Skin epidermis (tissue), 12 donors: ENCODE measurements at regions not wholly inside any gene's neighbourhood (a gene's known extent, or its start where the extent isn't known, plus 50 kb on each side); places are given as distances from the start of the nearest gene placed in this dataset.
"Not testable (repeated sequence)": the region's sequence is repeated elsewhere in the genome, so short reads cannot be mapped to it uniquely, and the experiment has no call there.

ENCODE experiments used
- H3K27ac ChIP-seq, 21 experiments: fragments of 200-600 bp; sonication (generic) in 11 of 21; one replicate each; pipeline ENCODE4 v1.5.0; 2020; ENCODE audit warnings: mild to moderate bottlenecking in 3 of 21, inconsistent platforms in 2 of 21, moderate library complexity in 2 of 21
- H3K4me3 ChIP-seq, 7 experiments: fragments of 200-600 bp; sonication (generic) in 2 of 7; one replicate each; pipeline ENCODE4 v1.5.0; 2020; ENCODE audit warnings: inconsistent platforms in 2 of 7, mild to moderate bottlenecking in 2 of 7, moderate library complexity in 1 of 7

DNA sequence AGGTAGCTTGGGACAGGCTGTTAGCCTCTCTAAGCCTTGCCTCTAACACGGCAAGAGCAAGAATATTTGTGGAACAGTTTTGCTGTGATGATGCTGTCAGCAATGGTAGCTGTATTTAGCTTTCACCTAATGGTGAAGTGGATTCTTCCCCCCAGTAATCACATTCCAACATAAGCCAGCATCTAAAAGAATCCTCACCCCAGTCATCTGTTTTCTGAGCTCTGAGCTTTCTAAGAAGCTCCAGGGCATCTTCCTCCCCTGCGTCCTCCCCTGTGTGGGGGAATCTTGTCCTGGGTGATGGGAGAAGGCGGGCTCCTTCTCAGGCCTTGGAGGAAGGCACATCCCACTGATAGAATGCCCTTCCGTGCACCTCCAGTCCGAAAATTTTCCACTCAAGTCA lies 367.6 kb downstream of the BRD1 start:
- H3K4me3 ChIP-seq: no peak overlapping the region
- H3K27ac ChIP-seq: no peak overlapping the region

DNA sequence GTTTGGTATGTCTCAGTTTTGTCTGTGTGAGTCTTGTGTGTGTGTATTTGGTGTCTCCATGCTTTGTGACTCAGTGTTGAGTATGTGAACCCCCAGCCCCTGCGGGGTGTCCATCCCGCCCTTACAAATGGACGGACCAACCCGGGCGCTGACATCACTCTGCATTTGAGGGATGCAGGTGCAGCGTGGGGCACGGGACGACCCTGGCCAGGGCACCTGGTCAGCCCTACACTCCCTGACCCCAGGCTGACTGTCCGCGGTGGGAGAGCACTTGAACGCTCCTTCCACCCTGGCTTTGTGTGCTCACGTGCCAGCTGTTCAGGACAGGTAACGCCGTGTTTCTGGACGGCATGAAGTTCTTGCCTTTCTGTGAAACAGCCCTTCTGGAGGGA lies 369.0 kb downstream of the BRD1 start:
- no peak overlapping the region for H3K4me3 ChIP-seq
- no peak overlapping the region for H3K27ac ChIP-seq

DNA sequence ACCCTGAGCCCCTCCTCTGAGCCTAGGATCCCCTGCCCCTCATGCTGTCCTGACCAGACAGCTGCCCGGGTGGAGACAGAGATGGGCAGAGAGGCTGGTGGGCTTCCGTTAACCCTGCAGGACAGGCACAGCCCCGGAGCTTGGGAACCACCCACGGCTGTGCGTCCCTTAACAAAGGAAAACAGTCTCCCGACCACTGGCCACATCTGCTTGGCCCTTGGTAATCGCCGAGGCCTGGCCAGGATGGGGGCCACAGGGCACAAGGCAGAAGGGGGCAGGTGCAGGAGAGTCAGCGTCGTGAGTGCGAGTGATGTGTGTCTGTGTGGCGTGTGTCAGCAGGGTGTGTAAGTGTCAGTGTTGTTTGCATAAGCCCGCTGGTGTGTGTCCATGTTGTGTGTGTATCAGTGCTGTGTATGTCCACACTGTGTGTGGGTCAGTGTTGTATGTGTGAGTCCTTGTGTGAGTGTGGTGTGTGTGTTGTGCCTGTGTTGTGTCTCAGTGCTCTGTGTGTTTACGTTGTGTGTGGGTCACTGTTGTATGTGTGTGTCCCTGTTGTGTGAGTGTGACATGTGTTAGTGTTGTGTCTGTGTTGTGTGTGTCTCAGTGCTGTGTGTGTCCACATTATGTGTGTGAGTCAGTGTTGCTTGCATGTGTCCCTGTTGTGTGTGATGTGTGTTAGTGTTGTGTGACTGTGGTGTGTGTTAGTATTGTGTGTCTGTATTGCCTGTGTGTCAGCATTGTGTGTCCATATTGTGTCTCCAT lies 369.5 kb downstream of the BRD1 start:
- H3K4me3 ChIP-seq: no peak overlapping the region
- no peak overlapping the region for H3K27ac ChIP-seq

DNA sequence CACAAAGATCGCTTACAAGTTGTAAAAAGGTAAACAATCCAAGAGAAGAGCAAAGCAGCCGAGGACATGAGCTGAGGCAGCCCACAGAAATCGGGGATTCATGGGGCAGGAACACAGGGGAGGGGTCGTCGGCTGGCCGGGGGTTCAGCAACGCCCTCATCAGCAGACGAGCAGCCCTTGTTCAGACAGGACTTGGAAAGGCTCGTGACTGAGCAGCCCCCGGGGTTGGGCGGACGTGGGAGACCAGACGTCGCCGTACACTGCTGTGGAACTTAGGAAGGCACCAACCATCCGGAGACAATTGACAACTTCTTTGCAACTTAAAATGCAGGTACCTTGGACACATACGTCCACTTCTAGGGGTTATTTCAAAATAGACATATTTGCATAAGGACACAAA lies 370.5 kb downstream of the BRD1 start:
- Histone ChIP-seq H3K4me3 (no peak overlapping the region), H3K27ac (no peak overlapping the region)

DNA sequence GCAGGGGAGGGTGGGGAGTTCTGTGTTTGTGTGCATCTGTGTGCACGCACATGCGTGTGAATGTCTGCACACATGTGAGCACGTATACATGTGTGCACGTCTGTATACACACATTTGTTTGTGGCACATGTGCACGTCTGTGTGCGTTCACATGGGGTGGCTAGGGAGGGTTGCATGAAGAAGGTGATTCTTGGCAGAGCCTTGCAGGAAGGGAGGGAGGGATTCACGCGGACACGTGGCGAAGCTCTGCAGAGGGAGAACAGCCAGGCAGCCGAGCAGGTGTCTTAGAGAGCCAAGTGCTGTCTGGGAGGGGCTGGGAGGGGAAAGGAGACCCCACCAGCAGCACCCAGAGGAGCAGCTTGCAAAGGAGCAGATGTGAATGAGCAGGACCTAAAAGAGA lies 372.1 kb downstream of the BRD1 start:
- Histone ChIP-seq H3K27ac (no peak overlapping the region), H3K4me3 (no peak overlapping the region)

DNA sequence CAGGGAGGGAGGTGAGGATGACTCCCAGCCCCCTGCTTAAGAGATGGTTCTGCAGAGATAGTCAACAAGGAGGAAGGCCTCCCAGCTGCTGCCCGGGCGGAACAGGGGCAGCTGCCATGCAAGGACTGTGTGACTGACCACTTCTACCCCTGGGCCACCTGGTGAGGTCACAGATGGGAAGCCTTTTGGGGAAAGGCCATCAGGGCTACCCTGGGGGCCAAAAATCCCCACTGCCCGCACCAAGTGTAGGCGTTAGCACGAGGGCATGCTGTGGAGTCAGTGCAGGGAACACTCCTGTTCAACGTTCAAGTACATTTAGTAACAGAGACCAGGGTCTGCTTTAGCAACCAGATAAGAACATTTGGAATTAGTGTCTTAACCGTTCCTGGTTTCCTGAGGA lies 372.9 kb downstream of the BRD1 start:
- H3K27ac ChIP-seq: no peak overlapping the region
- no peak overlapping the region for H3K4me3 ChIP-seq

DNA sequence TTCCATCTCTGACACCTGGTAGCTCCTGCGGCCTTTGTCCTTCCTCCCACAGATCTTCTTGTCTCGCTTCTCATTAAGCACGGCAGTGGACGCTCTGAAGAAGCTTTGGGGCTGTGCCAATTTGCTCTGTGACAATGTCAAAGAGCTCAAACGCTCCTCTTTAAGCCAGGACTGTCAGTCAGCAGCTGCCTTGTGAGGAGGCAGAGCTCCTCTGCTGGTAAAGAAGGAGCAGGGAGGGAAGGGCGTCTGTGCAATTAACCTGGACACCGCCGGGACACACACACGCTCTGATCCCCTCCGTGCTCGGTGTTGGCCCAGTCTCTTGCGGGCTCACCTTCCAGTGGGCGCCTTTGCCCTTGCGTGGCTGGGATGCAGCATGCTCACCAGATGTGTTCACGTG lies 373.9 kb downstream of the BRD1 start:
- no peak overlapping the region for H3K27ac ChIP-seq

DNA sequence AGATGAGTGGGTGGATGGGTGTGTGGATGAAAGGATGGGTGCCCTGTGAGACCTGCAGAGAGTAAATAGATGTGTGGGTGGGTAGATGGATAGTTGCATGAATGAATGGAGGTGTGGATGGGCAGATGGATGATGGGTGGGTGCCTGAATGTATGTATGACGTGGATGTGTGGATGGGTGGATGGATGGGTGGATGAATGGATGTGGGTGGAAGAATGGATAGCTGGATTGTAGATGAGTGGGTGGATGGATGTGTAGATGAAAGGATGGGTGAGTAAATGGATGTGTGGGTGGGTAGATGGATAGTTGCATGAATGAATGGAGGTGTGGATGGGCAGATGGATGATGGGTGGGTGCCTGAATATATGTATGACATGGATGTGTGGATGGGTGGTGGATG lies 374.7 kb downstream of the BRD1 start:
- H3K4me3 ChIP-seq, H3K27ac ChIP-seq: not testable (repeated sequence)

More for the DNA sequence above, 373.9 kb downstream of the BRD1 start:
- H3K4me3 ChIP-seq: no peak overlapping the region

DNA sequence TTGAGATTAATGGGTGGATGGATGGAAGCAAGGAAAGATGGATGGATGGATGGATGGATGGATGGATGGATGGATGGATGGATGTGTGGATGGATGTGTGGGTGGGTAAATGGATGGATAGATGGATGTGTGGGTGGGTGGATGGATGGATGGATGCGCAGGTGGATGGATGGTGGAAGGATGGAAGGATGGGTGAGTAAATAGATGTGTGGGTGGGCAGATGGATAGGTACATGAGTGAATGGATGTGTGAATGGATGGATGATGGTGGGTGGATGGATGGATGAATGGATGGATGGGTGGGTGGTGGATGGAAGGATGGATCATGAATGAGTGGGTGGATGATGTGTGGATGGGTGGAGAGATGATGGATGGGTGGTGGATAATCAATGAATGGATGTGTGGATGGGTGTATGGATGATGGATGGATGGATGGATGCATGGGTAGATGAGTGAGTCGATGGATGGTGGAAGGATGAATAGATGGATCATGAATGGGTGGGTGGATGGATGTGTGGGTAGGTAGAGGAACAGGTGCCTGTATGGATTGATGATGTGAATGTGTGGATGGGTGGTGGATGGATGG lies 375.2 kb downstream of the BRD1 start:
- Histone ChIP-seq H3K27ac (no peak overlapping the region), H3K4me3 (no peak overlapping the region)

DNA sequence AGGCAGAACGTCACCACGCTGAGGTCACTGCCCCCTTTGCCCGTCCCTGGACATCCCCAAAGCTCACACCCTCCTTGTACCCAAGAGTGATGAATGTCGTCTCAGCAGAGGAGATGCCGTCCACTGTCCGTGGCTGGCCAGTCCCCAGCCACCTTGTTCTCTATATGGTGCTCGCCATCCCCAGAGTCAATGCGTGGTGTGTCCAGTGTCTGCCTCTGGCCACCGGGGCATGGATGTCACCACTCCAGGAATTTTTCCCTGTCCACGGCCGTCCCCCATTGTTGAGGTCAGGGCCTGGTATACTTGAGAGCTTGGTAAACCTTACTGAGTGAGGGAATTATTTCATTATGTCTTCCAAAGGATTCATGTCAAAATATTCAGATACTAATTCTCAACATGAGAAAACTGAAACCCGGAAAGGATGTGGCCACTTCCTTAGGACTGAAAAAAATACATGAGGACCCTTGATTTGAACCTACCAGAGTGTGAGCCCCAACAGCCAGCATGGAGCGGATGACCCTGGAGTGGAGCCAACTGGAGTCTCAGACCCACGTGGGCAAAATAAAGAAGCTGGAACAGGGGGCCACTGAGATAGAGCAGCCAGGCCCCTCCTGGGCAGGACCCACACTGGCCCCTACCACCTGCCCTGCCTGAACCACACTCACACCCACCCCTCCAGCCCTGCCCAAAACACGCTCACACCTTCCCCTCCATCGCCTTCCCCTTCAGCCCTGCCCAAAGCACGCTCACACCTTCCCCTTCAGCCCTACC lies 376.4 kb downstream of the BRD1 start:
- H3K27ac ChIP-seq: no peak overlapping the region
- H3K4me3 ChIP-seq: no peak overlapping the region

DNA sequence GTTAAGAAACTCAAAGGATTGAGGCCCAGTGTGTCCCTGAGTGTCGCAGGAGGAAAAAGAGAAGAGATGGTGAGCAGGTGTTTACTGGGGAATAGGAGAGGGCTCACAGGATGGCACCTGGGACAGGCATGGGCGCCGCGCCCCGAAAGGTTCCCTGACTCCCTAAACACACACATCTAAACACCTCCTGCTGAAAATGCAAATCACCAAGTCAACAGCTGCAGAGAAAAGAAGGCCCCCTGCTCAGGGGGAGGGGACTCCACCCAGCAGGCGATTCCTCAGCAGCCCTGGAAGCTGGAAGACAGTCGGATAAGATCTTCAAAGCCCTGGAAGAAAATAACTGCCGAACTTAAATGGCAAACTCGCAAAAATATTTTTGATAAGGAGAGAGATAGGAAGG lies 377.2 kb downstream of the BRD1 start:
- no peak overlapping the region for H3K27ac ChIP-seq

DNA sequence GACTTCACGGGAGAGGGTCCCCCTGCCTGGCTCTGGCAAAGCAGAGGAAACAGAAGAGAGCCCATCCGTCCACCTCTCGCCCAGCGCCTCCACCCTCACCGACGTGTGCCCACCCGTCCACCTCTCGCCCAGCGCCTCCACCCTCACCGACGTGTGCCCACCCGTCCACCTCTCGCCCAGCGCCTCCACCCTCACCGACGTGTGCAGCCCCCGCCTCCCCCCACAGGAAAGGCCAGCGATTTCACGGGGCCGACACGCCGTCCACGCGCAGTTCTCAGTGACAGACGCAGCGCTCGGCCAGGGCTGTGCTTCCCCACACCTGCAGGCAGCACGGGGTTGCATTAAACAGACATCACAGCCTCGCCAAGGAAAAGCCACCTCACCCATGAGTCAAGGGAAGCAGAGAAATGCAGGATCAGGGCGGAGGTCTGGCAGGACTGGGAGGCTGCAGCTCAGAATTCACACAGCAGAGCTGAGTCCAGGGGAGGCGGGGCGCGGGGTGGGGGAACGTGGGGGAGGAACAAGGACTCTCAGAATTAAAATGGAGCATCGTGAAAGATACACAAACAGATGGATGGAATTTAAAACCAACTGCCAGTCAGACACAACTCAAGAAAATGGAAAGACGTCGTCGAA lies 377.7 kb downstream of the BRD1 start:
- H3K4me3 ChIP-seq: no peak overlapping the region
- no peak overlapping the region for H3K27ac ChIP-seq

More for the DNA sequence above, 377.2 kb downstream of the BRD1 start:
- H3K4me3 ChIP-seq: no peak overlapping the region

DNA sequence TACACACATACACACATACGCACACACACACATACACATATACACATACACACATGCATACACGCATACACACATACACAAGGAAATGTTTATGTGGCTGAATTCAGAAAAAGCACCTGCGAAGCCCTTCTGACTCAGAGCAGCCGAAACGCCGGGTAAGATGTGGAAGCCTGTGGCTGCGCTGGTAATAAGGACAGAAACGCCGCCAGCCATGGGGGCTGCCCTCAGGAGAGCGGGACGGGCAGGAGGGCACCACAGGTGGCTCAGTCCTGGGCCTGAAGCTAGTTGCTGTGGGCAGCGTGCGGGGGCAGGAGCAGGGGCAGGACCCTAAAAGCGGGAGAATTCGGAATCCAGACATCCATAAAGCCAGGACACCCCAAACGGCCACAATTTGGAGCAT lies 378.3 kb downstream of the BRD1 start:
- H3K4me3 ChIP-seq: no peak overlapping the region
- H3K27ac ChIP-seq: no peak overlapping the region

DNA sequence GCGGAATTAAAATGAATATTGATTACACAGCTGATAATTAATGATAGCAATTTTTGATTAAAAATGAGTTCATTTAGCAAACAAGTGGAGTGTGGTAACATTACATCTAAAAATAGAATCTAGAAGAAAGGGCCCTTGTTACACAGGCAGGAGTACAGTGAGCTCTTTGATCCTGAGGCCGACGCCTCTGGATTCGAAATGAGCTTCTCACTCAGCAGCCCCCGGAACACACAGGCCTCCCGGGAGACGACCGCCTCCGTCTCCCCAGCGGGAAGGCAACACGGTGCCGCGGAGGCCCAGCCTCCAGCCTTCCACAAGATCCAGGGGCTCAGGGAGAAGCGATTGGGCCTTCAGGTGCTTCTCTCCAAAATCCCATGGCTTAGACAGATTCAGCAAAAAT lies 379.1 kb downstream of the BRD1 start:
- H3K4me3 ChIP-seq: no peak overlapping the region
- H3K27ac ChIP-seq: no peak overlapping the region

DNA sequence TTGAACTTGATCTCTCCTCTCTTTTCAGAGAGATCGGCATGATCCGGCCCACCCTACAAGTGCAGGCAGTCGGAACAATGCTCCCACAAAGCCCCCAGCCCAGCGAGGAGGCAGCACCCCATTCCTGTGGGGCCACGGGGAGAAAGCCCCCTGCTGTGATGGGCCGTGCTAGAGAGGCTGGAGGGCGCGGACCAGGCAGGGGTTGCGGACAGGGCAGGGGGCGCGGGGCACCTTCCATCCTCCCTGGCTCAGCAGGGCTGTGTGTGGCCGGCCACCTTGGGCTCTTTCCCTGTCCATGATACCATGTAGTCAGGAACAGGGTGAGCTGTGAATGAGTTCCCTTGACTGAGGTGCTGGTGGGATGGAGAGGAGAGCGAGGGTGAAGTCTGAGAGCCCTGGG lies 379.8 kb downstream of the BRD1 start:
- H3K27ac ChIP-seq: no peak overlapping the region

DNA sequence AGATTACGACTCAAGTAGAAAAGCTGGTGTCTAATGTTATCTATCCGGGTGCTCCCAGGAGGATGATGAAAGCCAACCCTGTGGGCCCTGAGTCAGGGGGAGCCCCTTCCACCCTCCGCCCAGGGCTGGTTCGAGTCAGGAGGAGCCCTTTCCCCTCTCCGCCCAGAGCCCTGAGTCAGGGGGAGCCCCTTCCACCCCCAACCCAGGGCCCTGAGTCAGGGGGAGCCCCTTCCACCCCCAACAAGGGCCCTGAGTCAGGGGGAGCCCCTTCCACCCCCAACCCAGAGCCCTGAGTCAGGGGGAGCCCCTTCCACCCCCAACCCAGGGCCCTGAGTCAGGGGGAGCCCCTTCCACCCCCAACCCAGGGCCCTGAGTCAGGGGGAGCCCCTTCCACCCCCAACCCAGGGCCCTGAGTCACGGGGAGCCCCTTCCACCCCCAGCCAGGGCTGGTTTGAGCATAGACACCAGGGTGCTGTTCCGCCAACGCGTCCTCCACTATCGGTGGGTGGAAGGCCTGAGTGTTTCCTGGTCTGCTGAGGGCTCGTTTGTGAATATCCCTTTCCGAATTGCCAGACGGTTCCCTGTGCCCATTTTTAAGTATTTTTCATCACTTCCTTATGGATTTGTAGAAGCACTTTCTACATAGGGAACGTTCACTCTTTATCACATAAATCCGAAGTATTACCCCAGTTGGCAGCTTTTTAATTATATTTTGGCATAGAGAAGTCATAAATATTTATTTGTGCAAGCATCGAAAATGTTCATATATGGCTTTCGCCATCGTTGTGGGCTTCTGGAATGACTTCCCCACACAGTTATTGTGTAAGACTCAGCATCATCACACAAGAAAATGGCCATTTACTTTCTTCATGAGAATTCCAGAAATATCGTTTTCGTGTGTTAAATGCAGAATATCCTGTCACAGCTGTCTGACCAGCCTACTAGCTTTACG lies 380.6 kb downstream of the BRD1 start:
- Histone ChIP-seq H3K27ac (no peak overlapping the region), H3K4me3 (no peak overlapping the region)

More for the DNA sequence above, 379.8 kb downstream of the BRD1 start:
- H3K4me3 ChIP-seq: no peak overlapping the region

DNA sequence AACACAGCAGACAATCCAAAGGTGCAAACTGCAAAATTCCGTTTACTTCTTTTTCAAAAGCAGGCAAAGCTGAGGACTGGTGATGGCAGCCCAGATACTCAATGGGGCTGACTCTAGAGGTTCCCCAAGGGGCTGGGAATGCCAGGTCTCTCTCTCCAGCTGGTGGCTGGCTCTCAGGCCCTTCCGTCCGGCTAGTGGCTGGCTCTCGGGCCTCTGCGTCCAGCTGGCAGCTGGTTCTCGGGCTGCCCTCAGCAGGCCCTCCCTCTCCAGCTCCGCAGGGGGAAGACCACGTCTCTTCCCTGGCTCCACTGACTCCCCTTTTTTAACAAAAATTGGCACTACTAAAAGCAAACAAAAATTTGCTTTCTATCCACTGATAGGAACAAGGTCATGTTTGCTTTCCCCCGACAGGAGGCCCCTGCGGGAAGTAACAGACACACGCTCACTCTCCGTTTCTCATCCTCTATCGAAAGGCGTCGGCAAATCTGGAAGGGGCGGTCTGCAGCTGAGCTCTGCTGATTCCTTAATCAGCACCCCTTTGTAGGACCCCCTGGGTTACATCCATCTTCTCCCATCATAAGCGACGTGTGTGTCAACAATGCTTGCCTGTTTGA lies 381.4 kb downstream of the BRD1 start:
- no peak overlapping the region for H3K4me3 ChIP-seq
- no peak overlapping the region for H3K27ac ChIP-seq

DNA sequence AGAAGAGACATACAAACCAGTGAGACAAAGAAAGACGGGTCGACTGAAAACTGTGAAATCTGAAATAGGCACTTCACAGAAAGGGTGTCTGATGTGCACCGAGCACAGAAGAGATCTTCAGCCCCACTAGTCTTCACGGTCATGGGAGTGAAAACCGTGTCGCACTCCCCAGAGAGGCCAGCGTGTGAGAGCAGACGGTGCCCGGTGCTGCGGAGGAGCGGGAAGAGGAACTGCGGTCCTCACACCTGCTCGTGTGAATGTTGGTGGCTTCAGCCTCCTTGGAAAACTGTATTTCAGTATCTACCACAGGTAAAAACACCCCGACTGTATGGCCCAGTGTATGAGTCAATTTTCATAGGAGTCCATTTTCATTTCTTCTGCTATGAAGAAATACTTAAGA lies 382.9 kb downstream of the BRD1 start:
- no peak overlapping the region for H3K4me3 ChIP-seq
- H3K27ac ChIP-seq: no peak overlapping the region

DNA sequence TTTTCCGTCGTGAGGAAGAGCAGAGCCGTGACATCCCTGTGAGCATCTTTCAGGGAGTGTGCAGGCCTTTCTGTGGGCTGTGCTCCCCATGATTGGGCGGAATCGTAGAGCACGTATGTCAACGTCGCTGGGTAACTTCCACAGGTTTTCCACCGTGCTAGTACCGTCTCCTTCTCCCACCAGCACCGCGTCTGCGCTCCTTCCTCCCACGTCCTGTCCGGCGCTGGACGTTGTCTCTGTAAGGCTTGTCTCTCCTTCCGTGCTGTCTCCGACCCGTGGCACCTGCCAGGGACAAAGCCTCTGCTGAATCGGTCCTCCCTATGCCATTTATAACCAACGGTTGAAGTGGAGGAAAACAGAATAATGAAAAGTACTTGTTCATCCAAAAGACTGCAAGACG lies 386.7 kb downstream of the BRD1 start:
- Histone ChIP-seq H3K27ac (no peak overlapping the region), H3K4me3 (no peak overlapping the region)
